GM23248 (cell line): ENCODE measurements at regions not wholly inside any gene's neighbourhood (a gene's known extent, or its start where the extent isn't known, plus 50 kb on each side); places are given as distances from the start of the nearest gene placed in this dataset.

Experiments
- DNase-seq: peaks from one replicate; pipeline ENCODE4 v3.0.0-alpha.2; 2015
- H2AFZ ChIP-seq: fragments of 200-600 bp; sonication (generic); 2 replicates; pipeline ENCODE4 v1.6.1; 2016; ENCODE audit warnings: antibody characterized with exemption
- H3F3A ChIP-seq: fragments of 200-600 bp; sonication (generic); 2 replicates; pipeline ENCODE4 v1.6.1; 2016; ENCODE audit warnings: mild to moderate bottlenecking, antibody characterized with exemption, mixed run types; ENCODE audit not compliant: insufficient read depth
- H3K27ac ChIP-seq: fragments of 200-600 bp; sonication (generic); 2 replicates; pipeline ENCODE4 v1.5.1; 2016; ENCODE audit warnings: mild to moderate bottlenecking
- H3K27me3 ChIP-seq: fragments of 200-600 bp; sonication (generic); replicated peaks from 2 replicates; pipeline ENCODE4 v1.6.1; 2016; ENCODE audit warnings: mild to moderate bottlenecking; ENCODE audit not compliant: insufficient read depth
- H3K36me3 ChIP-seq: fragments of 200-600 bp; sonication (generic); 2 replicates; pipeline ENCODE4 v1.6.1; 2016; ENCODE audit warnings: low read depth, mild to moderate bottlenecking
- H3K4me1 ChIP-seq: fragments of 200-600 bp; sonication (generic); 2 replicates; pipeline ENCODE4 v1.6.1; 2016; ENCODE audit warnings: mild to moderate bottlenecking; ENCODE audit not compliant: insufficient read depth
- H3K4me2 ChIP-seq: fragments of 200-600 bp; sonication (generic); one replicate; pipeline ENCODE4 v1.6.1; 2016; ENCODE audit warnings: mild to moderate bottlenecking; ENCODE audit not compliant: unreplicated experiment
- H3K4me3 ChIP-seq: fragments of 200-600 bp; sonication (generic); 2 replicates; pipeline ENCODE4 v1.5.1; 2016; ENCODE audit warnings: mild to moderate bottlenecking
- H3K79me2 ChIP-seq: fragments of 200-600 bp; sonication (generic); 2 replicates; pipeline ENCODE4 v1.6.1; 2016; ENCODE audit warnings: mild to moderate bottlenecking; ENCODE audit not compliant: insufficient read depth
- H3K9ac ChIP-seq: fragments of 200-600 bp; sonication (generic); 2 replicates; pipeline ENCODE4 v1.6.1; 2016; ENCODE audit warnings: mild to moderate bottlenecking
- H3K9me2 ChIP-seq: fragments of 200-600 bp; sonication (generic); 2 replicates; pipeline ENCODE4 v1.6.1; 2016; ENCODE audit warnings: mixed run types, mild to moderate bottlenecking, moderate library complexity; ENCODE audit not compliant: insufficient read depth
- H3K9me3 ChIP-seq: fragments of 200-600 bp; sonication (generic); one replicate; pipeline ENCODE4 v1.6.1; 2017; ENCODE audit warnings: low read depth
- H4K20me1 ChIP-seq: fragments of 200-600 bp; sonication (generic); 2 replicates; pipeline ENCODE4 v1.6.0; 2016; ENCODE audit not compliant: insufficient read depth
- EZH2 ChIP-seq: fragments of 200-600 bp; sonication (generic); IDR thresholded peaks from 2 replicates; pipeline ENCODE4 v1.6.1; 2018; ENCODE audit warnings: antibody characterized with exemption, mild to moderate bottlenecking; ENCODE audit not compliant: insufficient read depth, poor library complexity, severe bottlenecking
- EZH2phosphoT487 ChIP-seq: fragments of 200-600 bp; sonication (generic); IDR thresholded peaks from 2 replicates; pipeline ENCODE4 v1.6.1; 2018; ENCODE audit warnings: antibody characterized with exemption, moderate library complexity, mild to moderate bottlenecking, low read depth; ENCODE audit not compliant: insufficient read depth
- WGBS, 2 experiments: methylation state at CpG; one replicate each; pipeline ENCODE4 v1.1.6; 2015 to 2017; ENCODE audit warnings: low lambda C conversion rate in 2 of 2, low coverage in 1 of 2; ENCODE audit errors: missing lambda C conversion rate in 2 of 2; 5-methylcytosine and 5-hydroxymethylcytosine counted together
- in situ Hi-C: fragments of 300-500 bp; cut with MboI; formaldehyde crosslinking; loops from 2 replicates; pipeline ENCODE4 v1.15.0; 2020

DNA sequence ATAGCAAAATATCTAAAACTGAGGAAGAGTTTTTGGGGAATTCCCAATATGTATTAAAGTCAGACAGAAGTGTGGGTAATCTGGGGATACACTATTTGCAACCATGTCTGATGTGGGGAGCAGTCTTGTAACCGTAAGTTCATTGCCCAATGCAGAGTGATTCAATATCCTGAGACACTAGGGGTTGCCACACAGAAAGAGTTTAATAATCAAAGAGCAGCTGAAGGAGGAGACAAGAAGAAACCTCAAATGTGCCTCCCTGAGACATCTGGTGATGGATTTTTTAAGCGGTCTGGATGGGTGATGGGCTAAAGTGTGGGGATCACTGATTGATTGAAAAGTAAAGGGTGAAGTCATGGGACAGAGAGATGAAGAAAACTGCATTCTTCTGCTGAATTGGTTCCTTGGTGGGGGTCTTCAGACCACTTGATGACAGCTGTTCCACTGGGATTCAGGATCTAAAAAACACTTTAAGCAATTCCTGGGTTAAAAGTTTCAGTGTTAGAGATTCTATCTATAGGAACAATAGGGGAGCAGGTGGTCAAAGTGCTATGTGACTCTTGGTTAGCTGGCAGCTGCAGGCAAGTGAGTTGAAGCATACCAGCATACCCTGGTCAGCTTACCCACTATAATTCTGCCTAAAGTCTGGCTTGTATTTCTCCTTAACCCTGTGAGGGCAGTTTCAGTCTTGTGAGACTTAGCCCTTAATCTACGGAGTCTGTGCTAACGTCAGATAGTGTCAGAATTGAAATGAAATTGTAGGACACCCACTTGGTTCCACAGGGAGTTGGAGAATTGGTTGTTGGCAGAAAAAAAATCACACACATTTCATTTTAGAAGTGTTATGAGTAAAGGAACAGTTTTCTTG, 425.9 kb upstream of the TGFBR2 start:
- Histone ChIP-seq H3K27me3 (no peaks in the 10 kb centered on the region), H3K9me2 (no peaks in the 10 kb centered on the region), H3K9me3 (no peaks in the 10 kb centered on the region), H3K4me1 (peaks cover 24% of the 10 kb centered on the region), H3K4me3 (peak overlapping the region; percentile 36), H2AFZ (no peak overlapping the region), H4K20me1 (no peaks in the 10 kb centered on the region), H3K4me2 (peak overlapping the region; percentile 73), H3K27ac (peak overlapping the region; percentile 57), H3K36me3 (no peaks in the 10 kb centered on the region), H3F3A (peaks cover 12% of the 10 kb centered on the region; the same call in 1 of the 2 replicates), H3K9ac (peak overlapping the region; percentile 26; the same call in 1 of the 2 replicates), H3K79me2 (no peaks in the 10 kb centered on the region)
- TF ChIP-seq EZH2phosphoT487, result no peak
- no peak for TF ChIP-seq EZH2
- in situ Hi-C loops, result no loop called here
- peak; percentile 86 for DNase-seq
- WGBS, 2 experiments, result 6 to 7% methylated on average over 4 of the region's 4 CpGs

- Histone ChIP-seq H3K9me2 (no peaks in the 10 kb centered on the region), H3K4me3 (peak overlapping the region; percentile 36), H3K27me3 (no peaks in the 10 kb centered on the region), H3K79me2 (no peaks in the 10 kb centered on the region), H3K9ac (no peak overlapping the region), H3F3A (peaks cover 12% of the 10 kb centered on the region; the same call in 1 of the 2 replicates), H3K4me2 (peak overlapping the region; percentile 73), H4K20me1 (no peaks in the 10 kb centered on the region), H3K9me3 (no peaks in the 10 kb centered on the region), H3K27ac (peak overlapping the region; percentile 57), H2AFZ (no peak overlapping the region), H3K4me1 (peaks cover 24% of the 10 kb centered on the region), H3K36me3 (no peaks in the 10 kb centered on the region)
- no peak for DNase-seq
- 0 to 3% methylated on average over 1 of the region's 1 CpG for WGBS, 2 experiments
- no peak for TF ChIP-seq EZH2phosphoT487
- no peak for TF ChIP-seq EZH2
- in situ Hi-C loops, result no loop called here
These were observed 425.3 kb upstream of the TGFBR2 start for GRCh38 chr3:30181178-30181465.

- Histone ChIP-seq H3K27ac (peak overlapping the region; percentile 57; the same call in 1 of the 2 replicates), H2AFZ (no peak overlapping the region), H3K4me1 (peaks cover 24% of the 10 kb centered on the region), H4K20me1 (no peaks in the 10 kb centered on the region), H3K9ac (no peak overlapping the region), H3K9me2 (no peaks in the 10 kb centered on the region), H3K27me3 (no peaks in the 10 kb centered on the region), H3K36me3 (no peaks in the 10 kb centered on the region), H3K79me2 (no peaks in the 10 kb centered on the region), H3F3A (peaks cover 12% of the 10 kb centered on the region; the same call in 1 of the 2 replicates), H3K9me3 (no peaks in the 10 kb centered on the region), H3K4me3 (no peak overlapping the region), H3K4me2 (peak overlapping the region; percentile 73)
- in situ Hi-C loops, result no loop called here
- no peak for TF ChIP-seq EZH2
- TF ChIP-seq EZH2phosphoT487, result no peak
- DNase-seq, result peak; percentile 27
These were observed 424.8 kb upstream of the TGFBR2 start for GRCh38 chr3:30181581-30181980.

- Histone ChIP-seq H3K9me2 (no peaks in the 10 kb centered on the region), H2AFZ (no peak overlapping the region), H3K9ac (no peak overlapping the region), H3K79me2 (no peaks in the 10 kb centered on the region), H3K4me2 (no peak overlapping the region), H3K9me3 (no peaks in the 10 kb centered on the region), H3K27me3 (no peaks in the 10 kb centered on the region), H4K20me1 (no peaks in the 10 kb centered on the region), H3K4me3 (no peak overlapping the region), H3K27ac (no peak overlapping the region), H3K36me3 (no peaks in the 10 kb centered on the region), H3F3A (peaks cover 12% of the 10 kb centered on the region; the same call in 1 of the 2 replicates), H3K4me1 (peaks cover 31% of the 10 kb centered on the region)
- DNase-seq, result no peak
- WGBS, 2 experiments, result 91 to 98% methylated on average over 2 of the region's 2 CpGs
- TF ChIP-seq EZH2 (no peak), EZH2phosphoT487 (no peak)
- in situ Hi-C loops, result no loop called here
These were observed 423.0 kb upstream of the TGFBR2 start for GRCh38 chr3:30183421-30183820.
